ENCODE measurements at regions not wholly inside any gene's neighbourhood (a gene's known extent, or its start where the extent isn't known, plus 50 kb on each side); places are given as distances from the start of the nearest gene placed in this dataset.
"Not testable (repeated sequence)": the region's sequence is repeated elsewhere in the genome, so short reads cannot be mapped to it uniquely, and the experiment has no call there.

GRCh38 chr11:25529572-25529971 lies 802.4 kb upstream of the ANO3 start:
- DNase-seq, result no peak

GRCh38 chr11:25535467-25536272 lies 796.3 kb upstream of the ANO3 start:
- no peak for DNase-seq

GRCh38 chr11:25536289-25536688 lies 795.6 kb upstream of the ANO3 start:
- no peak for DNase-seq

- no peak for DNase-seq
Measured at GRCh38 chr11:25537393-25537792, 794.5 kb upstream of the ANO3 start.

GRCh38 chr11:25547292-25547691 lies 784.6 kb upstream of the ANO3 start:
- DNase-seq, result no peak

- DNase-seq, result no peak
Measured at GRCh38 chr11:25562417-25562816, 769.5 kb upstream of the ANO3 start.

- DNase-seq, result no peak
Measured at GRCh38 chr11:25565846-25566245, 766.1 kb upstream of the ANO3 start.

DNA sequence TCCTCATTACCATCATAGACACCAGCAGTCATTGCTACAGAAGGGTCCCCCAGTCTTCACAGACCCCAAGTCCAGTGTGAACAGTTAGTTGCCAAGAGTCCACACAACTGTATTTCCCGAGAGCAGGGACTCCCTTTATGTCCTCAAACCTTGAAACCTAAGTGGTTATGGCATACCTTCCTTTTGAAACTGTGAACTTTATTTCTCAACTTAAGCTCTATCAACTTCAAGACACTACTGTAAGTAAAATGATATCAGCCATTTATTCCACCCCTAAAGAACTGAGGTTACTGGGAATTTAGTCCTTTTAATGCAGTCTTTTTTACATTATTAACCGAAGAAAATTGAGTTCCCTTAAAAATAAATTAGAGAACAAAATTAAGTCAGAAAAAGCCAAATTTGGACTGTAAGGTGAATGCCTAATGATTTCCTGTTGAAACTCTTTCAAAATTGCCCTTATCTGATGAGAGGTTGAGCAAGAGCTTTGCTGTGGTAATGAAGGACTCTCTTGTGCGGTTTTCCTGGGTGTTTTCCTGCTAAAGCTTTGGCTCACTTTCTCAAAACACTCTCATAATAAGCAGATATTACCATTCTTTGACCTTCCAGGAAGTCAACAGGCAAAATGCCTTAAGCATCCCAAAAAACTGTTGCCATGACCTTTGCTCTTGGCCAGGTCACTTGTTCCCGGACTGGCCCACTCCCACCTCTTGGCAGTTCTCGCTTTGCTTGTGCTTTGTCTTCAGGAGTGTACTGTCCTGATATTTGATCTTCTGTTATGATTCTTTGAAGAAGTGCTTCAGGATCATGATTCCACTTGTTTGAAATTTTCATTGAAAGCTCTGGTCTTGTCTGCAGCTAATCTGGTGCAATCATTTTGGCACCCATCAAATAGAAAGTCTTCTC lies 765.4 kb upstream of the ANO3 start:
- DNase-seq, result no peak

- DNase-seq, result no peak
Measured at GRCh38 chr11:25576320-25576719, 755.6 kb upstream of the ANO3 start.

GRCh38 chr11:25579554-25579953 lies 752.4 kb upstream of the ANO3 start:
- DNase-seq, result not testable (repeated sequence)

DNA sequence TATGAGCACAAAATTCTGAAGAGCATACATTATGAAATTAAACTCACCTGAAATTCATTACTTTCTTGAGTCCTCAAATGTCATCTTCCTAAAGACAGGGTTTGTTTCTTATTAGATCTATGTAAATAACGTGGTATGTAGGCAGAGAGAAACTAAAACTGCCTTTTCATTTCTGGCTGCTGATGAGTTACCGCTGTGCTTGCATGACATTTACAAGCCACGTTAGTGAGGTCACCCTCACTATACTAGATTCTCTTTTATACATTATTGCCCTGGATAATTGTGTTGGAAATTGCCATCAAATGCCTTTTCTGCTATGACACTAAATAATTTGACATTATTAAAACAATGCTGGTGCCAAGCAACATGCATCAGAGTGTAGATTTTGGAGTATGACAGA lies 748.3 kb upstream of the ANO3 start:
- DNase-seq, result no peak

DNA sequence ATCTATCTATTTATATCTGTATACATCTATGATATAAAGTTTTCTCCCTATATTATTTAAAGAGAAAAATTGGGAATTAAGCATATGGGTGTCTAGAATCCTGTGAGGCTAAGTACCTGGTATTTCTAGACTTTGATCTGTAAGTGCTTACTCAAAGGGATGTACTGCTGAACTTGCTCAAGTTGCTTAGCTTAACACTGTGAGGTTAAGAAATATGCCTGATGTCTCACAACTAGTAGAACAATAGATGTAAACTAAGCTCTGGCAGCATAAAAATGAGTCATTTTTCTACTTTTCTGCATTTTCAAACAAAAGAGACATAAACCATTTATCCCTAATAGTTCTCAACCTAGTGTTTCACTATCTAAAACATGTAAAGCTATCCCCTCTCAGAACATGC lies 744.4 kb upstream of the ANO3 start:
- DNase-seq, result no peak

- DNase-seq, result no peak
Measured at GRCh38 chr11:25593221-25593620, 738.7 kb upstream of the ANO3 start.

DNA sequence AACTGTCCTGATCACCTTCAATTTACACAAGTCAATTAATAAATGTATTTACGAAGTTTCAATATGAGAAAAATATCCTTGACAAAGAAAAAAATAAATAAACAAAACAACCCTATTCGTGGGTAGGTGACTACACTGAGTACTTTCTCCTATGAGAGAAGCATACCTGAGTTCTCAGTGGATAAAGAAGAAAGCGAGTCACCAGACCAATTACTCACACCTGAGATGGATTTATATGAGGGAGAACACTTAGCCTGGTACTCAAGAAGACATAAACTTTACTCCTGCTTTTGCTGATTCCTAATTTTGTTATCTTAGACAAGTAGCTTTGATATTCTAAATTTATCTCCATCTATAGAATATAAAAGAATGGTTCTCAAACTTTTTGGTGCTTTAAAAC lies 735.2 kb upstream of the ANO3 start:
- DNase-seq, result no peak

DNA sequence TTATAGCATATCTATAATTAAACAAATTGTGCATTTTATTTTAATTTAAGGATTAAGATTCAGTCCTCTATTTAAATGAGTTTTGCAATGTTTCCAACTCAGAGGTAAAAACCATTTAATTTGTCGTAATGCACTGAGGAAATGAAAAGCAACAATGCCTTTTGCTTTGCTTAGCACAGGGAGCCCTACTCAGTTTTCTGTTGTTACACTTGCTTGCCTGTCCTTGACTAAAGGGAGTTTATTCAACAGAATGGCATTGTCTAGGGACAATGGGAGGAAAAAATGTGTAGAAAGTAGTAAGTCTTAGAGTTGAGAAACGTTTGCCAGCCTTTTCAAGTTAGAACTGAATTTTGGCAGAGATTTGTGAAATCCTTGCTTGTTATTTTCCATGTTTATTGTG lies 734.2 kb upstream of the ANO3 start:
- no peak for DNase-seq

GRCh38 chr11:25602149-25602548 lies 729.8 kb upstream of the ANO3 start:
- no peak for DNase-seq

DNA sequence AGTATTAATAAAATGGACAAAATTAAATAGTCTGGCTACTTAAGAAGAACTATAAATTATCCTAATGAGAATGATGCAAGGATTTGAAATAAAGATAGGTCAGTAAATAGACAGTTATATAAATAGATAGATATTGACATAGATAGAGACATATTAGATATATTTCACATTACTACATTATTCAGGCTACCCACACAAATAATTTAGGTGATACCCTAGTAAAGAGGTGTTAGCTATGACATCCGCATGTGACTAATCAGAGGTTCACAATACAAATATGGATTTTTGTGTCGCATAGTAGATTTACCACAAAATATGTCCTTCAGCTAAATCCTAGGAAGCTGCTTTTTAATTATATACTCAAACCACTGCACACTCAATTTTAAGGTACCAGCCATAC lies 729.0 kb upstream of the ANO3 start:
- DNase-seq, result no peak

- DNase-seq, result no peak
Measured at GRCh38 chr11:25612806-25613205, 719.1 kb upstream of the ANO3 start.

DNA sequence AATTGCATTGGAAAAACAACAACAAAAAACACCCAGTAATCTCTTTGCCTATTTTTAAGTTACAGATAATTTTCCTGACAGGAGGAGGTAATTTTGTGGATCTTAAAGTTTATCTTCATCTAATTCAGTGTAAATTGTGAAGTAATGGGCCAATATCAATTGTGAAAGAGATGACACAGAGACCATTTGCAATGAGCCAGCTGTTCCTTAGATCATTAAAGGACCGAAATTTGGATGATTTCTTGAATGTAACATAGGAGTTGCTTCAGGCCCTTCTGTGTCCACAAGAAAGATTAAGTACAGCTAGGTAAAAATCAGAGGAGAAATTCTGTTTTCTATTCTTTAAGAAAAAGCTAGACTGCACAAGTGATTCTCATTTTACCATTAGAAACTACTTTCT lies 718.5 kb upstream of the ANO3 start:
- no peak for DNase-seq

DNA sequence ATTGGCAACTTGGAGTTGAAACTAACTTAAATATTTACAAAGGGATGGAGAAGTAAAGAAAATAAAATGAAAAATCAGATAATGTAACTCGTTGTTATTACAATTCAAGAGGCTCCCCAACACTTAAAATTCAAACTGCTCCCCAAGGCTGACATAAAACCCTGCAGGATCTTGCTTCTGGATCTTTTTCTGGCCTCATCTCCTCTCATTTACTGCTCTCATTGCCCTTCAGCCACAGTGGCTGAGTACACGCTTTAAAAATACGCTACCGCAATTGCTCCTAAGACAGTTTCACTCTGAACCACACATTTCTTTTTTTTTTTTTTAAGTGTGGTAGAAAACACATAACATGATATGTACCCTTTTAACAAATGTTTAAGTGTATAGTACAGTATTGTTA lies 718.1 kb upstream of the ANO3 start:
- no peak for DNase-seq

- DNase-seq, result no peak
Measured at GRCh38 chr11:25615069-25615468, 716.9 kb upstream of the ANO3 start.

DNA sequence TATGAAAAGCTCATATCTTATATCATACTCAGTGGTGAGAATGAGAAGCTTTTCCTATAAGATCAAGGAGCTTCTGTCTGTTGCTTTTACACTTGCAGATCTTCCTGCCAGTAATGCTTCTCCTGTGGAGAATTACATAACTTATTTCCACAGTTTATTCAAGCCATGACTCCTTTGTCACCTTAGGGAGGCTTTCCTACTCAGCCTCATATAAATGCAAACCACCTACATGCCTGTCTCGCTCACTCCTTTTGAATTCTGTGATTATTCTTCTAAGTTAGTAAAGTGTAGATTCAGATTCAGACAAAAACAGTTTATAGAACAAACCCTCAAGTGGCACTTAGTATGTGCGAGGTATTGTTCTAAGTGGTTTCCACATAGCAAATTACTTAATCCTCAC lies 716.1 kb upstream of the ANO3 start:
- DNase-seq, result no peak

- no peak for DNase-seq
Measured at GRCh38 chr11:25625094-25625493, 706.8 kb upstream of the ANO3 start.

DNA sequence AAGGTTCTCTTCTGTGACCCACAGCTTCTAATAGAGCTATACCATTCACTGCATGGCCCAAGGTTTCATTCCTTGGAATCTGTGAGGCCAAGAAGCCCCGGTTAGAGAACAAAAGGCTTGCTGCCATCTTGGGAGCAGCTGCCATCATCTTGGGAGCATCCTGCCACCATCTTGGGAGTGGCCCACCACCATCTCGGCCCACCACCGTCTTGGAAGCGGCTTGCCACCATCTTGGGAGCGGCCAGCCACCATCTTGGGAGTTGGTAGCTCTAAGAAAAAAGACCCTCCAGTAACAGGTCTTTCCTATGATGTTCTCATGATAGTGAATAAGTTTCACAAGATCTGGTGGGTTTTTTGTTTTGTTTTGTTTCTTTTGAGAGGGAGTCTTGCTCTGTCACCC lies 703.9 kb upstream of the ANO3 start:
- DNase-seq, result no peak
